Calu3 (cell line): ENCODE measurements at regions not wholly inside any gene's neighbourhood (a gene's known extent, or its start where the extent isn't known, plus 50 kb on each side); places are given as distances from the start of the nearest gene placed in this dataset.
"Not testable (repeated sequence)": the region's sequence is repeated elsewhere in the genome, so short reads cannot be mapped to it uniquely, and the experiment has no call there.

Experiments
- BruUV-seq: library from RNA; stranded (reverse); fragments of 400-500 nt; replicated peaks from 2 replicates; lab custom pipeline; 2021; lab: Mats Ljungman, UMichigan
- CTCF ChIA-PET: fragments of 300-600 bp; sonication (Branson Sonifier 250); formaldehyde crosslinking; loops from one replicate; lab custom pipeline; 2022; ENCODE audit warnings: antibody characterized with exemption; lab: Charles Lee
- DNase-seq: peaks from one replicate; pipeline ENCODE4 v3.0.0; 2022
- H3K27ac Mint-ChIP-seq: one replicate; pipeline ENCODE4 v1.8.0; 2022; ENCODE audit warnings: mixed read lengths; ENCODE audit not compliant: unreplicated experiment
- H3K27me3 Mint-ChIP-seq: one replicate; pipeline ENCODE4 v1.8.0; 2022; ENCODE audit warnings: mixed read lengths; ENCODE audit not compliant: unreplicated experiment
- H3K36me3 Mint-ChIP-seq: one replicate; pipeline ENCODE4 v1.8.0; 2022; ENCODE audit warnings: mild to moderate bottlenecking, moderate library complexity, mixed read lengths; ENCODE audit not compliant: insufficient read depth, unreplicated experiment
- H3K4me1 Mint-ChIP-seq: one replicate; pipeline ENCODE4 v1.8.0; 2022; ENCODE audit warnings: mild to moderate bottlenecking, low read depth, mixed read lengths; ENCODE audit not compliant: unreplicated experiment
- H3K4me3 Mint-ChIP-seq: one replicate; pipeline ENCODE4 v1.8.0; 2022; ENCODE audit warnings: mild to moderate bottlenecking, low read depth, moderate library complexity, mixed read lengths; ENCODE audit not compliant: unreplicated experiment
- H3K9me3 Mint-ChIP-seq: one replicate; pipeline ENCODE4 v1.8.0; 2022; ENCODE audit warnings: low read depth, mixed read lengths; ENCODE audit not compliant: unreplicated experiment
- intact Hi-C: fragments of 100-400 bp; cut with micrococcal nuclease; formaldehyde crosslinking; loops from one replicate; pipeline ENCODE4 v1.10.0; 2022; ENCODE audit not compliant: unreplicated experiment
- TF ChIP-seq, protein P1 (sequence below): fragments of 200-600 bp; IDR thresholded peaks from one replicate; pipeline ENCODE4 v1.8.0; 2022; ENCODE audit warnings: antibody characterized with exemption; ENCODE audit not compliant: unreplicated experiment

DNA sequence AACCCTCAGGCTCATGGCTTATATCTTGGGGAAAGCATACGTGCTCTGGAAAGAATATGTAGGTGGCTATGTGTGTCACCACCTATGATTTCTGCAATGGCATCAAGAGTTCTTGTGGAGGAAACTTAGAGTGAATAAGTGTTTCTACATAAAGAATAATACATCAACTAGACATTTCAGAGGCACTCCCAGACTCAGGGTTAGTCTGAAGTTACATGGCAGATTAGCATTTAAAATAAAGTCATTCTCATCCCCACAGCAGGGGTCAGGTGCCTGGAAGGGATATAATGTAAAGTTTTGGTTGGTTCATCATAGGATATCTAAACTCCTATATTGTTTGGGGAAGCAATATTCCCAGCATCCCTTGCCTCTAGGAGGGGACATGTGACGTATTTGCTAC lies 182.1 kb downstream of the PCTP start:
- Mint-ChIP-seq H3K36me3 (no peaks in the 10 kb centered on the region), H3K27ac (no peak overlapping the region), H3K27me3 (peaks cover 13% of the 10 kb centered on the region), H3K4me1 (no peaks in the 10 kb centered on the region), H3K9me3 (no peaks in the 10 kb centered on the region), H3K4me3 (no peak overlapping the region)
- DNase-seq = no peak
- CTCF ChIA-PET = no interaction called here
- intact Hi-C loops = no loop called here
- TF ChIP-seq, protein P1, sequence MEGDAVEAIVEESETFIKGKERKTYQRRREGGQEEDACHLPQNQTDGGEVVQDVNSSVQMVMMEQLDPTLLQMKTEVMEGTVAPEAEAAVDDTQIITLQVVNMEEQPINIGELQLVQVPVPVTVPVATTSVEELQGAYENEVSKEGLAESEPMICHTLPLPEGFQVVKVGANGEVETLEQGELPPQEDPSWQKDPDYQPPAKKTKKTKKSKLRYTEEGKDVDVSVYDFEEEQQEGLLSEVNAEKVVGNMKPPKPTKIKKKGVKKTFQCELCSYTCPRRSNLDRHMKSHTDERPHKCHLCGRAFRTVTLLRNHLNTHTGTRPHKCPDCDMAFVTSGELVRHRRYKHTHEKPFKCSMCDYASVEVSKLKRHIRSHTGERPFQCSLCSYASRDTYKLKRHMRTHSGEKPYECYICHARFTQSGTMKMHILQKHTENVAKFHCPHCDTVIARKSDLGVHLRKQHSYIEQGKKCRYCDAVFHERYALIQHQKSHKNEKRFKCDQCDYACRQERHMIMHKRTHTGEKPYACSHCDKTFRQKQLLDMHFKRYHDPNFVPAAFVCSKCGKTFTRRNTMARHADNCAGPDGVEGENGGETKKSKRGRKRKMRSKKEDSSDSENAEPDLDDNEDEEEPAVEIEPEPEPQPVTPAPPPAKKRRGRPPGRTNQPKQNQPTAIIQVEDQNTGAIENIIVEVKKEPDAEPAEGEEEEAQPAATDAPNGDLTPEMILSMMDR = no peak
- BruUV-seq = no TSS peak

GRCh38 chr17:55939181-55939810 lies 188.4 kb downstream of the PCTP start:
- H3K4me3 Mint-ChIP-seq, BruUV-seq, intact Hi-C loops, H3K9me3 Mint-ChIP-seq, H3K4me1 Mint-ChIP-seq, DNase-seq, H3K36me3 Mint-ChIP-seq, H3K27ac Mint-ChIP-seq: not testable (repeated sequence)
- H3K27me3 Mint-ChIP-seq = peaks cover 24% of the 10 kb centered on the region
- CTCF ChIA-PET = interaction anchor here (0.7 kb wide), 1 partner anchor 755 kb away, joined by 4 read pairs; no protein-coding TSS in a partner anchor

DNA sequence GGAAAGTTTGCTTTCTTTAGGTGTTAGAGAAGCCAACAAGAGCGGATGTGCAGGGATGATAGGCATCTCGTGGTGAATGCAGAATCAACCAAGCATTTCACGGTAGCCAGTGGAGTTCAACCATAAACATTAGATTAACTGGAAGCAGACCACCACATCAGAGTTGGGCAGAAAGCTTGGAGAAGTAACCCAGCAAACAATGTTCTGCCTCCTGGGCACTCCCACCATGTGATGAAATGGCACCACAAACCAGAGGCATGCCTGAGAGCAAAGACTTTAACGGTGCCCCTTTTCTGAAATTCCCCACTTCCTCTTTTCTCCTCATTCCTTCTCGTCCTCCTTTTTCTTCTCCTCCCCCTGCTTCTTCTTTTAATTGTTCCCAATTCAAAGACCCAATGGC lies 193.5 kb upstream of the ANKFN1 start:
- no peak overlapping the region for H3K4me3 Mint-ChIP-seq
- H3K27me3 Mint-ChIP-seq = peaks cover 42% of the 10 kb centered on the region
- no peak for DNase-seq
- intact Hi-C loops = no loop called here
- no peaks in the 10 kb centered on the region for H3K36me3 Mint-ChIP-seq
- H3K4me1 Mint-ChIP-seq = no peaks in the 10 kb centered on the region
- no TSS peak for BruUV-seq
- no peaks in the 10 kb centered on the region for H3K9me3 Mint-ChIP-seq
- no peak overlapping the region for H3K27ac Mint-ChIP-seq
- CTCF ChIA-PET = no interaction called here
- TF ChIP-seq, protein P1 = no peak

- BruUV-seq = no TSS peak
- H3K4me3 Mint-ChIP-seq = no peak overlapping the region
- TF ChIP-seq, protein P1 = no peak
- no peaks in the 10 kb centered on the region for H3K36me3 Mint-ChIP-seq
- H3K27me3 Mint-ChIP-seq = peaks cover 36% of the 10 kb centered on the region
- no peak for DNase-seq
- intact Hi-C loops = no loop called here
- H3K9me3 Mint-ChIP-seq = no peaks in the 10 kb centered on the region
- H3K4me1 Mint-ChIP-seq = no peaks in the 10 kb centered on the region
- CTCF ChIA-PET = no interaction called here
- no peak overlapping the region for H3K27ac Mint-ChIP-seq
Measured at GRCh38 chr17:55961386-55961785, 191.9 kb upstream of the ANKFN1 start.

GRCh38 chr17:55962951-55963401 lies 190.3 kb upstream of the ANKFN1 start:
- H3K4me1 Mint-ChIP-seq = no peaks in the 10 kb centered on the region
- H3K9me3 Mint-ChIP-seq = no peaks in the 10 kb centered on the region
- peaks cover 30% of the 10 kb centered on the region for H3K27me3 Mint-ChIP-seq
- H3K4me3 Mint-ChIP-seq = no peak overlapping the region
- no TSS peak for BruUV-seq
- H3K27ac Mint-ChIP-seq = no peak overlapping the region
- CTCF ChIA-PET = no interaction called here
- TF ChIP-seq, protein P1 = no peak
- intact Hi-C loops = no loop called here
- H3K36me3 Mint-ChIP-seq = no peaks in the 10 kb centered on the region
- DNase-seq = no peak
